Body of pancreas (tissue), 4 donors: ENCODE measurements at regions not wholly inside any gene's neighbourhood (a gene's known extent, or its start where the extent isn't known, plus 50 kb on each side); places are given as distances from the start of the nearest gene placed in this dataset.
"Not testable (repeated sequence)": the region's sequence is repeated elsewhere in the genome, so short reads cannot be mapped to it uniquely, and the experiment has no call there.

Experiments used
- ATAC-seq: fragments of 150-250 bp; one replicate; pipeline ENCODE4 v1.9.1; 2016
- DNase-seq, 4 donors: peaks; one replicate each; pipeline ENCODE4 v3.0.0-alpha.2; 2019
- H3K27ac ChIP-seq, 4 donors: fragments of 200-600 bp; sonication (generic); 1 replicate in 3 of 4; 2 replicates in 1 of 4; pipeline versions ENCODE4 v1.5.1 to v1.6.1; 2016 to 2019; ENCODE audit warnings: mild to moderate bottlenecking in 1 of 4, mixed read lengths in 1 of 4, moderate library complexity in 1 of 4
- H3K27me3 ChIP-seq, 2 donors: fragments of 200-600 bp; sonication (generic); one replicate each; pipeline ENCODE4 v1.6.0; 2016; ENCODE audit warnings: mild to moderate bottlenecking in 1 of 2
- H3K36me3 ChIP-seq, 2 donors: fragments of 200-600 bp; sonication (generic); replicated peaks in 1 of 2; 2 replicates each; pipeline ENCODE4 v1.5.1; 2016; ENCODE audit warnings: low read depth in 2 of 2; ENCODE audit not compliant: insufficient read depth in 1 of 2
- H3K4me1 ChIP-seq: fragments of 200-600 bp; sonication (generic); one replicate; pipeline ENCODE4 v1.6.0; 2016
- H3K4me3 ChIP-seq, 2 donors: fragments of 200-600 bp; sonication (generic); 1 replicate in 1 of 2; 2 replicates in 1 of 2; pipeline ENCODE4 v1.5.1; 2016 to 2019
- H3K9me3 ChIP-seq, 3 donors: fragments of 200-600 bp; sonication (generic); 1 replicate in 2 of 3; 2 replicates in 1 of 3; pipeline ENCODE4 v1.5.1; 2016
- CTCF ChIP-seq, 7 experiments: fragments of 450-650 bp in 4 of 7; fragments of 200-600 bp in 3 of 7; sonication (generic) in 3 of 7; IDR thresholded peaks; one replicate each; pipeline ENCODE4 v1.5.1; 2016 to 2019; ENCODE audit warnings: antibody characterized with exemption in 7 of 7
- POLR2A ChIP-seq, 3 donors: fragments of 450-650 bp; IDR thresholded peaks; one replicate each; pipeline ENCODE4 v1.6.1; 2016; ENCODE audit warnings: antibody characterized with exemption in 3 of 3, mild to moderate bottlenecking in 2 of 3
- WGBS, 2 donors: methylation state at CpG; one replicate each; pipeline ENCODE4 v1.1.5; 2017; 5-methylcytosine and 5-hydroxymethylcytosine counted together
- intact Hi-C: fragments of 100-400 bp; cut with DNase I; formaldehyde crosslinking; loops from one replicate; pipeline ENCODE4 v1.15.1; 2023

GRCh38 chrX:121864561-121864960 is 817.2 kb downstream of the GLUD2 start:
- no peaks in the 10 kb centered on the region for H3K36me3 ChIP-seq
- WGBS, 2 donors = 35 to 49% methylated on average over 2 of the region's 2 CpGs
- intact Hi-C loops = no loop called here
- no peak for DNase-seq
- no peak overlapping the region for H3K27ac ChIP-seq
- H3K4me3 ChIP-seq = no peak overlapping the region
- no peaks in the 10 kb centered on the region for H3K9me3 ChIP-seq
- no peak for TF ChIP-seq CTCF (IDR thresholded peaks at IDR 0.05)
- no peak for TF ChIP-seq POLR2A (IDR thresholded peaks at IDR 0.05)
- H3K4me1 ChIP-seq = no peaks in the 10 kb centered on the region
- ATAC-seq = no peak
- no peaks in the 10 kb centered on the region for H3K27me3 ChIP-seq

- intact Hi-C loops = no loop called here
- no peak overlapping the region for H3K27ac ChIP-seq
- H3K9me3 ChIP-seq = no peaks in the 10 kb centered on the region
- H3K4me1 ChIP-seq = no peaks in the 10 kb centered on the region
- H3K36me3 ChIP-seq = no peaks in the 10 kb centered on the region
- H3K4me3 ChIP-seq = no peak overlapping the region
- no peak for DNase-seq
- ATAC-seq = no peak
- no peak for TF ChIP-seq CTCF (IDR thresholded peaks at IDR 0.05)
- TF ChIP-seq POLR2A (IDR thresholded peaks at IDR 0.05) = no peak
- 90% methylated on average over 2 to 8 of the region's 18 CpGs for WGBS, 2 donors
- no peaks in the 10 kb centered on the region for H3K27me3 ChIP-seq
Observed at GRCh38 chrX:121869876-121870477, 822.6 kb downstream of the GLUD2 start.

GRCh38 chrX:121871122-121871521 is 823.7 kb downstream of the GLUD2 start:
- ATAC-seq = no peak
- Histone ChIP-seq H3K27ac (no peak overlapping the region), H3K36me3 (no peaks in the 10 kb centered on the region), H3K9me3 (no peaks in the 10 kb centered on the region), H3K4me3 (no peak overlapping the region), H3K27me3 (no peaks in the 10 kb centered on the region), H3K4me1 (no peaks in the 10 kb centered on the region)
- TF ChIP-seq POLR2A (IDR thresholded peaks at IDR 0.05) = no peak
- no peak for TF ChIP-seq CTCF (IDR thresholded peaks at IDR 0.05)
- intact Hi-C loops = no loop called here
- no peak for DNase-seq
- 96% methylated on average over 5 to 11 of the region's 12 CpGs for WGBS, 2 donors

- H3K36me3 ChIP-seq = no peaks in the 10 kb centered on the region
- H3K27ac ChIP-seq = no peak overlapping the region
- H3K27me3 ChIP-seq = no peaks in the 10 kb centered on the region
- ATAC-seq = no peak
- no peaks in the 10 kb centered on the region for H3K4me1 ChIP-seq
- intact Hi-C loops = no loop called here
- no peak overlapping the region for H3K4me3 ChIP-seq
- TF ChIP-seq POLR2A (IDR thresholded peaks at IDR 0.05) (no peak), CTCF (IDR thresholded peaks at IDR 0.05) (no peak)
- H3K9me3 ChIP-seq = no peaks in the 10 kb centered on the region
- DNase-seq = no peak
Observed at GRCh38 chrX:121876305-121876704, 828.9 kb downstream of the GLUD2 start.

GRCh38 chrX:121877337-121877736 is 829.9 kb downstream of the GLUD2 start:
- H3K27ac ChIP-seq, H3K27me3 ChIP-seq, H3K36me3 ChIP-seq, intact Hi-C loops, H3K4me3 ChIP-seq, H3K4me1 ChIP-seq, ATAC-seq, DNase-seq, H3K9me3 ChIP-seq: not testable (repeated sequence)
- 91 to 96% methylated on average over 7 to 13 of the region's 18 CpGs for WGBS, 2 donors
